Hepatocyte (in vitro differentiated cells): ENCODE measurements at regions not wholly inside any gene's neighbourhood (a gene's known extent, or its start where the extent isn't known, plus 50 kb on each side); places are given as distances from the start of the nearest gene placed in this dataset.

ENCODE experiments used
- EZH2 ChIP-seq: fragments of 200-600 bp; sonication (generic); IDR thresholded peaks from 2 replicates; pipeline ENCODE4 v1.6.1; 2016; ENCODE audit warnings: antibody characterized with exemption, mild to moderate bottlenecking, borderline replicate concordance
- TF ChIP-seq, protein P1 (sequence below): fragments of 200-600 bp; sonication (generic); IDR thresholded peaks from 2 replicates; pipeline ENCODE4 v1.5.1; 2016; ENCODE audit warnings: antibody characterized with exemption, mild to moderate bottlenecking; ENCODE audit not compliant: poor library complexity

DNA sequence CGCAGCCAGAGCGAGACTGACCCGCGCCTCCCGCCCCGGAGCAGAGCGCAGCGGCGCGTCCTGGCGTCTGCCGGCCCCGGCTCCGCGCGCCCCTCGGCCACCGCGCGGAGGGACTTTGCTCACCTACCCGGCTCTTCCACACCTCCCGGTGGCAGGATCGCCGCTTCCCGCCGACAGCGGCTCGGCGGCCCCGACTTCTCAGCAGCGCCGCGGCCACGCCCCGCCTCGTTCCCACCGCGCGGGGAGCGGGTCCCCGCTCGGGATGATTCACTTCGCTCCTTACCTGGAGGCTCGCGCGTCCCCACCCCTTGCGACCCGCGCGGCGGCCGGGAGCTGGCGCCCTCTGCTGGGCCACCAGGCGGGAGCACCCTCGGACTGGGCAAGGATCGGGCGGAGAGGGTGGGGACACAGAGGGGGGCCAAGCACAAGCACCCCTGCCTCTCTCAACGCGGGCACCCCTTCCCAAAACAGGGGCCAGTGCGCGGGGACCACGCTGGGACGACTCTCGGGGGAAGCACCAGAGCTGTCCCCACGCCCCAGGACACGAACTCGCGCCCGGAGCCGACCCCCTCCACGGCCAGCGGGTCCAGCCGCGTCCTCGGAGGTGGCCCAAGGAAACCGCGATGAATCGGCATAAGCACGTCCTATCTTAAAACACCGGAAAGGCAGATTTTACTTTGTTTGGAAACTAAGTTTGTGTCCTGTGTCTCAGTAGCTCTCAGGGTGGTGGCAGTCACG lies 101.0 kb upstream of the SVIL start:
- TF ChIP-seq, protein P1, sequence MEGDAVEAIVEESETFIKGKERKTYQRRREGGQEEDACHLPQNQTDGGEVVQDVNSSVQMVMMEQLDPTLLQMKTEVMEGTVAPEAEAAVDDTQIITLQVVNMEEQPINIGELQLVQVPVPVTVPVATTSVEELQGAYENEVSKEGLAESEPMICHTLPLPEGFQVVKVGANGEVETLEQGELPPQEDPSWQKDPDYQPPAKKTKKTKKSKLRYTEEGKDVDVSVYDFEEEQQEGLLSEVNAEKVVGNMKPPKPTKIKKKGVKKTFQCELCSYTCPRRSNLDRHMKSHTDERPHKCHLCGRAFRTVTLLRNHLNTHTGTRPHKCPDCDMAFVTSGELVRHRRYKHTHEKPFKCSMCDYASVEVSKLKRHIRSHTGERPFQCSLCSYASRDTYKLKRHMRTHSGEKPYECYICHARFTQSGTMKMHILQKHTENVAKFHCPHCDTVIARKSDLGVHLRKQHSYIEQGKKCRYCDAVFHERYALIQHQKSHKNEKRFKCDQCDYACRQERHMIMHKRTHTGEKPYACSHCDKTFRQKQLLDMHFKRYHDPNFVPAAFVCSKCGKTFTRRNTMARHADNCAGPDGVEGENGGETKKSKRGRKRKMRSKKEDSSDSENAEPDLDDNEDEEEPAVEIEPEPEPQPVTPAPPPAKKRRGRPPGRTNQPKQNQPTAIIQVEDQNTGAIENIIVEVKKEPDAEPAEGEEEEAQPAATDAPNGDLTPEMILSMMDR, result peak; percentile 98
- no peak for TF ChIP-seq EZH2
